ENCODE measurements at regions not wholly inside any gene's neighbourhood (a gene's known extent, or its start where the extent isn't known, plus 50 kb on each side); places are given as distances from the start of the nearest gene placed in this dataset.
A peak's percentile ranks its signal among the peaks of the same experiment; 100 is the strongest.

DNA sequence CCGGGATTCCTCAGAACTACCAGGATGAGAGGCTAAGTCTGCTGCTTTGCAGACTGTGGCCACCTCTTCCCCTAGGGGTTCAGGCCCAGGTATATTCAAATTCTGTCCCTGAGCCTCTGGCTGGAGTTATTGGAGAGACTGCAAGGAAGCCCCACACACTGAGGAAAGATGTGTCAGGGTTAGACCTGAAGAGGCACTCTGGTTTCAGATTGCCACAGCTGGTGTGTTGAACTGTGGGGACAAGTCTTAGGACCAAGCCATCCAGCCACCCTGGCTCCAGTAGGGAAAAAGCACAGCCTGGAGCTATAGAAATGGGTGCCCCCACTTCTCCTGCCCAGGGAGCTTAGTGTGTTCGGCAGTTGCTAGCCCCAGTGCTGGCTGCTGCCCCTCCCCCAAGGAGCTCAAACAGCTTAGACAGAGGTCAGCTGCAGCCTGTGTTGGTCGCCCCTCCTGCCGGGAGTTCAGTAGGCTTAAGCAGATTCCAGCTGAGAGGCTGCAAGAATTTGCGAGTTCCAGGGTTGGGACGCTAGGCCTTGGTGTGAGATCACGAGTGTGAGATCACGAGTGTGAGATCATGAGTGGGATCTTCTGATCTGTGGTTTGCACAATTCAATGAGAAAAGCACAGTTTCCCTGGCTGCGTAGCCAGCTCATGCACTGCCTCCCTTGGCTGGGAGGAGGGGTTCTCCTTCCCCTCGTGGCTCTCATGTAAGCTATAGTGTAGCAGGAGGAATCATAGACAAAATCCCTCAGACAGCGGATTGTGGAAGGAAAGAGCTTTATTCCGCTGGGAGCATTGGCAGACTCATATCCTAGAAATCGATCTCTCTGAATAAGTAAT is 552.1 kb upstream of the CHORDC1 start:
- H3K27ac Mint-ChIP-seq, result peak overlapping the region; percentile 88
- ChIA-PET CTCF (no interaction called here), POLR2A (no interaction called here)

DNA sequence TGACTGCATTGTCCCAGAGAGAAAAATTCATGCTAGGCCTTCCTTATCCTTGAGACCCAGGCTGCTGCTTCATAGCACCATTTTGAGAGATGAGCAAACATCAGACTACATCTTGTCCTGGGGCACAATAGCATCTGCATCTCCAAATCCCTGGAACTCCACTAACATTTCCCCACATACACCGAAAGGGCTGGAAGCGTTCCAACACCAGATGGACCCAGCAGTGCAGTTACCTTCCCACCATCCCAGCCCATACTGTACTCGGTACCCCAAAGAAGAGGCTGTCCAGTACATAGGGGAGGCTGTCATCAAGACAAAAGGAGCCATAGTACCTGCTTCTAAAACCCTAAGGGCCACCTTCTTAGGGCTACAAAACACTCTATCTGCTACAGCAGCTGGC is 547.2 kb upstream of the CHORDC1 start:
- CTCF ChIA-PET, result no interaction called here
- H3K27me3 Mint-ChIP-seq (ENCODE audit: low read depth), result no peaks in the 10 kb centered on the region
- POLR2A ChIA-PET, result no interaction called here
- H3K9me3 Mint-ChIP-seq, result peaks cover 19% of the 10 kb centered on the region
- DNase-seq (ENCODE audit: low spot score), result no peak
- H3K4me1 Mint-ChIP-seq, result peaks cover 7% of the 10 kb centered on the region
- H3K4me3 Mint-ChIP-seq, result no peak overlapping the region
- 0 out of 2 replicates have a peak, but pooled peaks cover under 1% of the 10 kb centered on the region for H3K36me3 Mint-ChIP-seq
- H3K27ac Mint-ChIP-seq, result no peak overlapping the region
- ATAC-seq, result no peak
- TF ChIP-seq, protein P1, sequence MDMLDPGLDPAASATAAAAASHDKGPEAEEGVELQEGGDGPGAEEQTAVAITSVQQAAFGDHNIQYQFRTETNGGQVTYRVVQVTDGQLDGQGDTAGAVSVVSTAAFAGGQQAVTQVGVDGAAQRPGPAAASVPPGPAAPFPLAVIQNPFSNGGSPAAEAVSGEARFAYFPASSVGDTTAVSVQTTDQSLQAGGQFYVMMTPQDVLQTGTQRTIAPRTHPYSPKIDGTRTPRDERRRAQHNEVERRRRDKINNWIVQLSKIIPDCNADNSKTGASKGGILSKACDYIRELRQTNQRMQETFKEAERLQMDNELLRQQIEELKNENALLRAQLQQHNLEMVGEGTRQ (CRISPR knock-in tag; IDR thresholded peaks at IDR 0.05), result no peak
- TF ChIP-seq NFYB (CRISPR knock-in tag; conservative IDR thresholded peaks at IDR 0.05; ENCODE audit: low read depth) (no peak), TEAD1 (CRISPR knock-in tag; IDR thresholded peaks at IDR 0.05) (no peak), ZNF396 (CRISPR knock-in tag; IDR thresholded peaks at IDR 0.05; ENCODE audit: borderline replicate concordance) (no peak), NFE2L1 (CRISPR knock-in tag; IDR thresholded peaks at IDR 0.05) (no peak), EMX1 (CRISPR knock-in tag; IDR thresholded peaks at IDR 0.05) (no peak)
- TF ChIP-seq, protein P2, sequence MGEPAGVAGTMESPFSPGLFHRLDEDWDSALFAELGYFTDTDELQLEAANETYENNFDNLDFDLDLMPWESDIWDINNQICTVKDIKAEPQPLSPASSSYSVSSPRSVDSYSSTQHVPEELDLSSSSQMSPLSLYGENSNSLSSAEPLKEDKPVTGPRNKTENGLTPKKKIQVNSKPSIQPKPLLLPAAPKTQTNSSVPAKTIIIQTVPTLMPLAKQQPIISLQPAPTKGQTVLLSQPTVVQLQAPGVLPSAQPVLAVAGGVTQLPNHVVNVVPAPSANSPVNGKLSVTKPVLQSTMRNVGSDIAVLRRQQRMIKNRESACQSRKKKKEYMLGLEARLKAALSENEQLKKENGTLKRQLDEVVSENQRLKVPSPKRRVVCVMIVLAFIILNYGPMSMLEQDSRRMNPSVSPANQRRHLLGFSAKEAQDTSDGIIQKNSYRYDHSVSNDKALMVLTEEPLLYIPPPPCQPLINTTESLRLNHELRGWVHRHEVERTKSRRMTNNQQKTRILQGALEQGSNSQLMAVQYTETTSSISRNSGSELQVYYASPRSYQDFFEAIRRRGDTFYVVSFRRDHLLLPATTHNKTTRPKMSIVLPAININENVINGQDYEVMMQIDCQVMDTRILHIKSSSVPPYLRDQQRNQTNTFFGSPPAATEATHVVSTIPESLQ (CRISPR knock-in tag; IDR thresholded peaks at IDR 0.05), result no peak
- TF ChIP-seq, protein P3, sequence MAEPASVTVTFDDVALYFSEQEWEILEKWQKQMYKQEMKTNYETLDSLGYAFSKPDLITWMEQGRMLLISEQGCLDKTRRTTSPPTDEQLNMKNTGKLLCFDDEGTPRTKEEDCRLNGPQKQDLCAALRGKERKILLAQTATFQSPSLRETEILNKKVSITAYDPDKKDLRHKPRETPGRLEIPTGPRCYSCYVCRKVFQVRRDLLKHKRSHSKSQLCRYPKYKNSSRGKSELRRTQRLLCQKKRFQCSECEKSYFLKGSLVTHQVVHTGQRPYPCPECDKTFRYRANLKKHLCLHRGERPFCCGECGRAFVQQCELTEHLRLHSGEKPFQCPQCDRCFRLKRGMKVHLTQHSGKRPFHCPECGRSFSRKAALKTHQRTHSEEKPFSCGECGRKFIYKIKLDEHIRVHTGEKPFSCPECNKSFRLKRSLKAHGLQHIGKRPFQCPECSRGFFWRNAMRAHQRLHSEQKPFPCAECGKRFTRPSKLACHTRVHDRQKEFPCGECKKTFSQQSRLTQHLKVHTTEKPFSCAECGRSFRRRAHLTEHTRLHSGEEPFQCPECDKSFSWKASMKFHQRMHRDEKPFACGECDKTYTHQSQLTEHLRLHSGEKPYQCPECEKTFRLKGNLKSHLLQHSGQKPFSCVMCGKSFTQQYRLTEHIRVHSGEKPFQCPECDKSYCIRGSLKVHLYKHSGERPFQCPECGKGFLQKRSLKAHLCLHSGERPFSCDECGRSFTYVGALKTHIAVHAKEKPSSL (CRISPR knock-in tag; conservative IDR thresholded peaks at IDR 0.05), result no peak
- TF ChIP-seq, protein P4, sequence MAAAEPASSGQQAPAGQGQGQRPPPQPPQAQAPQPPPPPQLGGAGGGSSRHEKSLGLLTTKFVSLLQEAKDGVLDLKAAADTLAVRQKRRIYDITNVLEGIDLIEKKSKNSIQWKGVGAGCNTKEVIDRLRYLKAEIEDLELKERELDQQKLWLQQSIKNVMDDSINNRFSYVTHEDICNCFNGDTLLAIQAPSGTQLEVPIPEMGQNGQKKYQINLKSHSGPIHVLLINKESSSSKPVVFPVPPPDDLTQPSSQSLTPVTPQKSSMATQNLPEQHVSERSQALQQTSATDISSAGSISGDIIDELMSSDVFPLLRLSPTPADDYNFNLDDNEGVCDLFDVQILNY (CRISPR knock-in tag; IDR thresholded peaks at IDR 0.05), result no peak

More for the DNA sequence above, 552.1 kb upstream of the CHORDC1 start:
- TF ChIP-seq ZNF232 (CRISPR knock-in tag; IDR thresholded peaks at IDR 0.05), result no peak
- TF ChIP-seq, protein P5, sequence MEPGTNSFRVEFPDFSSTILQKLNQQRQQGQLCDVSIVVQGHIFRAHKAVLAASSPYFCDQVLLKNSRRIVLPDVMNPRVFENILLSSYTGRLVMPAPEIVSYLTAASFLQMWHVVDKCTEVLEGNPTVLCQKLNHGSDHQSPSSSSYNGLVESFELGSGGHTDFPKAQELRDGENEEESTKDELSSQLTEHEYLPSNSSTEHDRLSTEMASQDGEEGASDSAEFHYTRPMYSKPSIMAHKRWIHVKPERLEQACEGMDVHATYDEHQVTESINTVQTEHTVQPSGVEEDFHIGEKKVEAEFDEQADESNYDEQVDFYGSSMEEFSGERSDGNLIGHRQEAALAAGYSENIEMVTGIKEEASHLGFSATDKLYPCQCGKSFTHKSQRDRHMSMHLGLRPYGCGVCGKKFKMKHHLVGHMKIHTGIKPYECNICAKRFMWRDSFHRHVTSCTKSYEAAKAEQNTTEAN (CRISPR knock-in tag; IDR thresholded peaks at IDR 0.05), result peak; percentile 81
- 0 out of 2 replicates have a peak, but pooled peaks have one; percentile 54 for TF ChIP-seq ZNF416 (CRISPR knock-in tag; IDR thresholded peaks at IDR 0.05)
- TF ChIP-seq CREB1 (CRISPR knock-in tag; IDR thresholded peaks at IDR 0.05), result peak; percentile 26; the same call in 1 of the 2 replicates
- TF ChIP-seq PRRX2 (CRISPR knock-in tag; IDR thresholded peaks at IDR 0.05), result no peak
- peak; percentile 52; the same call in 1 of the 2 replicates for TF ChIP-seq SP1 (CRISPR knock-in tag; conservative IDR thresholded peaks at IDR 0.05)
- TF ChIP-seq ETV6 (CRISPR knock-in tag; IDR thresholded peaks at IDR 0.05), result no peak
- peak; percentile 71 for TF ChIP-seq ZNF423 (CRISPR knock-in tag; IDR thresholded peaks at IDR 0.05)
- TF ChIP-seq, protein P6, sequence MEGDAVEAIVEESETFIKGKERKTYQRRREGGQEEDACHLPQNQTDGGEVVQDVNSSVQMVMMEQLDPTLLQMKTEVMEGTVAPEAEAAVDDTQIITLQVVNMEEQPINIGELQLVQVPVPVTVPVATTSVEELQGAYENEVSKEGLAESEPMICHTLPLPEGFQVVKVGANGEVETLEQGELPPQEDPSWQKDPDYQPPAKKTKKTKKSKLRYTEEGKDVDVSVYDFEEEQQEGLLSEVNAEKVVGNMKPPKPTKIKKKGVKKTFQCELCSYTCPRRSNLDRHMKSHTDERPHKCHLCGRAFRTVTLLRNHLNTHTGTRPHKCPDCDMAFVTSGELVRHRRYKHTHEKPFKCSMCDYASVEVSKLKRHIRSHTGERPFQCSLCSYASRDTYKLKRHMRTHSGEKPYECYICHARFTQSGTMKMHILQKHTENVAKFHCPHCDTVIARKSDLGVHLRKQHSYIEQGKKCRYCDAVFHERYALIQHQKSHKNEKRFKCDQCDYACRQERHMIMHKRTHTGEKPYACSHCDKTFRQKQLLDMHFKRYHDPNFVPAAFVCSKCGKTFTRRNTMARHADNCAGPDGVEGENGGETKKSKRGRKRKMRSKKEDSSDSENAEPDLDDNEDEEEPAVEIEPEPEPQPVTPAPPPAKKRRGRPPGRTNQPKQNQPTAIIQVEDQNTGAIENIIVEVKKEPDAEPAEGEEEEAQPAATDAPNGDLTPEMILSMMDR (IDR thresholded peaks at IDR 0.05), result no peak
- TF ChIP-seq, protein P2 (CRISPR knock-in tag; IDR thresholded peaks at IDR 0.05), result no peak
- Mint-ChIP-seq H3K4me1 (peaks cover 20% of the 10 kb centered on the region), H3K27me3 (ENCODE audit: low read depth) (no peaks in the 10 kb centered on the region), H3K9me3 (peaks cover 30% of the 10 kb centered on the region), H3K4me3 (peak overlapping the region; percentile 16), H3K36me3 (peaks cover 9% of the 10 kb centered on the region)
- ATAC-seq, result peak; percentile 93
- DNase-seq (ENCODE audit: low spot score), result peak; percentile 58
